Cardiac septum (tissue), 1 donor: ENCODE measurements at regions not wholly inside any gene's neighbourhood (a gene's known extent, or its start where the extent isn't known, plus 50 kb on each side); places are given as distances from the start of the nearest gene placed in this dataset.

Source experiments
- DNase-seq: peaks from one replicate; pipeline ENCODE4 v3.0.0-alpha.2; 2020; ENCODE audit warnings: low spot score
- intact Hi-C: fragments of 100-400 bp; cut with DNase I; formaldehyde crosslinking; loops from one replicate; pipeline ENCODE4 v1.14.0; 2022
- donor health status: DM: no; HTN: no; CAD: no.

DNA sequence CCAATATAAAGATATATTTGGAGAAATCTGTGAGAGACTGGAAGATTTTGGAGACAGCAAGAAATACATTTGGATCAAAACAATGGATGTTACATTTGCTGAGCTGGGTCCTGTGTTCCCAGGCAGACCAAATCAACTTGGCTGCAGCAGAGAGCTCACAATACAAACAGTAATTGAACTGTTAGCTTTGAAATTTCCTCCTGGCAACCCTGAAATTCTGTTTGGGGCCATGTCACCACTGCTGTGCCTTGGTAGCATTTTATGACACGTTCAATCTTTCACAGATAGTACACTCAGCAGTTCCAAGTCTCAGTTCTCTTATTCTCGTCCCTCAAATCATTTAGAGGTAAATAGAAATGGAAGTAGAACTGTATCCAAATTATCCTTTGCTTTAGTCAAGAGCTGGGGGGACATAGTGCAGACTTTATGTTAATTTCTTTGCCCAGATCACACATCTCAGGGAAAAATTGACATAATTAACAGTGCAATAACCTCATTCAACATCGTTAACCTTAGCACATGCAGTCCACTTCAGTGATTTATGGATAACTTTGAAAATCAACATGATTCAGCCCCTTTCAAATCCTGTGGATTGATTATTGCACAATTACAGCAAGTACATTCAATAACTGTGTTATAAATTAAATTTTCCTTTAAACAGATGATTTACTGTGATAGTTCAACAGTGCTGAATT, 277.4 kb upstream of the MC4R start:
- DNase-seq: no peak
- intact Hi-C loops: no loop called here

DNA sequence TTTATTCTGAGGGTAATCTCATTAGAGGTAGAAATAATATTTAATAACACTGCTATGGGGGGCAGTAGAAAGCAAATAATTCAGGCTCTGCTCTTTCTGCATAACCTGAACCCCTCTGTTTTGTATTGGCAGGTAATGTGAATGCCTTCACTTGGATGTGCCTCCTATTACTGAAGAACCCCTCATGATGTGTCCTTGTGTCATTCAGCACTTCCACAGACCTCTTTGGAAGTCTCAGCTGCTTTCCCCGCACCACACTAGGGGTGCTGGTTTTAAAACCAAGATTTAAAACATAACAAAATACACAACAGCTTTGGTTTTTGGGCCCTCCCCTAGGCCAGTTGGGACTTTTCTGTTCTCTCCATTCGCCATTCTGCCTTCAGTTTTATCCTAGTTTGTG, 281.7 kb upstream of the MC4R start:
- no peak for DNase-seq
- intact Hi-C loops: no loop called here

DNA sequence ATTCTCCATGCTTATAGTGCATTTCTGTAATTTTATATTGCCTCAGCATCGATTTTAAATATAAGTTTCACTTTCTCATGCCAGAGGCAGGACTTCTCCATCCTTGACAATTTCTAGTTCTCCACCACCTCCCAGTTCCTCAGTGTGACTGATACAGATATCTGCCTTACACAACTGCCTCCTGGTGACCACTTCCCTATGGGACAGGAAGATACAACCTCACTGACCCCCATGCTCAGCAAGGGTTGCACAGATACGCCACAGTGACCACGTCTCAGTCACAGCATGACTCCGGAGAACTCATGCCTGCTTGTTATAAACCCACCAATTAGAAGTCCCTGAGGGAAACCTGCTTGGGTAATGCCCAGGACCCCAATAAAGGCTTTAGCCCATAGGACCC, 284.0 kb upstream of the MC4R start:
- DNase-seq: no peak
- intact Hi-C loops: no loop called here

DNA sequence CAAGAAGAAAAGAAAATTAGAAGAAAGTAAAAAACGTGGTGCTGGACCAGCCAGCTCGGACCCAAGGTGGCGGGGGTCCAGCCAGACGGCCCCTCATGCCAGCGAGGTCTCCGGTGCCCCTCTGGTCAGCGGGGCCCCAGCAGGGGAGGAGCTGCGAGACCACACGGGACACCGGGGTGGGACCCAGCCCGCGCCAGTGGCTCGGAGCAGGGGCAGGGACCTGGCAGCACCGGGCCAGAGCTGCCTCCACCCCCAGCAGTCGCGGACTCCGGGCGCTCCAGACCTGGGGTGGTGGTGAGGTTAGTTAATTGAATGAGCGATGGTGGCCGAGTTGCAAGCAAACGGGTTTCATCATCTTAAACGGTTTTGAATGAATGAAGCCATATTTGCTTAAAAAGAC, 289.9 kb upstream of the MC4R start:
- intact Hi-C loops: no loop called here
- no peak for DNase-seq

DNA sequence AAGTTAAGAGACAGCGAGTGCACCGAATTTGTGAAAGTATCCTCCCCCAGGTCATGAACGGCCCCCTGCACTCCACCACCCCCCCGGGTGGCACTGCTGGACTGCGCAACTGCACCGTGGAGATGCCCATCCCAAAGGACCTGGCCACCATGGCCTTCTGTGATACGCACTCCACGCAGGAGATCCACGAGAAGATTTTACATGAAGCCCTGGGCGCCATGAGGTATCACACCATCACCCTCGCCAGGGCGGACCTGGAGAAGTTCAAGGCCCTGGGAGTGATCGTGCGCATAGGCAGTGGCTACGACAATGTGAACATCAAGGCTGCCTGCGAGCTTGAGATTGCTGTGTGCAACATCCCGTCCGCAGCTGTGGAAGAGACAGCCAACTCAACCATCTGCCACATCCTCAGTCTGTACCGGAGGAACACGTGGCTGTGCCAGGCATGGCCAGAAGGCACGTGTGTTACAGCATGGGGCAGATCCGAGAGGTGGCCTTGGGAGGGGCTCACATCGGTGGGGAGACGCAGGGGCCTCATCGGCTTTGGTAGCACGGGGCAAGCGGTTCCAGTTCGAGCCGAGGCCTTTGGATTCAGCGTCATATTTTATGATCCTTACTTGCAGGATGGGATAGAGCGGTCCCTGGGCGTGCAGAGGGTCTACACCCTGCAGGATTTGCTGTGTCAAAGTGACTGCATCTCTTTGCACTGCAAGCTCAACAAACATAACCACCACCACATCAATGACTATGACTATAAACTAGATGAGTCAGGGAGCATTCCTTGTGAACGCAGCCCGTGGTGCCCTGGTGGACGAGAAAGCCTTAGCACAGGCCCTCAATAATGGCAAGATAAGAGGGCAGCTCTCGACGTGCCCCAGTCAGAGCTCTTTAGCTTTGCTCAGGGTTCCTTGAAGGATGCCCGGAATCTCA, 290.8 kb upstream of the MC4R start:
- intact Hi-C loops: no loop called here
- DNase-seq: no peak

DNA sequence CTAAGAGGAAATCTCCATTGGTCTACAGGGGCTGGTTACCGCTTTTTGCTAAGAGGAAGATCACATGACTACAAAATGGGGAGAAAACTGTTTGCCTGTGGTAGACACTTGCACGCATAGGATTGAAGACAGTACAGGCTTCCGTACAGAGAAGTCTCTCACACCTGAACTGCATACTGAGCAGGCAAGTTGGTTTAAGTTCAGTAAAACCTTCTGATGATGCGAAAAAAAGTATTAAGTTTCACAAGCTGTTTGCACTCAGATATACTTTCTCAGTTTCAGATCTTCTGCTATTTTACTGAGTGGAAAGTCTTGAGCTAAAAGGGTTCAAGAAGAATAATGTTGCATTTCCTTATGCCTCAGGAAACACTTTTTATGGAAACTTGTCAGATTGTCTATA, 292.2 kb upstream of the MC4R start:
- intact Hi-C loops: no loop called here
- DNase-seq: no peak

DNA sequence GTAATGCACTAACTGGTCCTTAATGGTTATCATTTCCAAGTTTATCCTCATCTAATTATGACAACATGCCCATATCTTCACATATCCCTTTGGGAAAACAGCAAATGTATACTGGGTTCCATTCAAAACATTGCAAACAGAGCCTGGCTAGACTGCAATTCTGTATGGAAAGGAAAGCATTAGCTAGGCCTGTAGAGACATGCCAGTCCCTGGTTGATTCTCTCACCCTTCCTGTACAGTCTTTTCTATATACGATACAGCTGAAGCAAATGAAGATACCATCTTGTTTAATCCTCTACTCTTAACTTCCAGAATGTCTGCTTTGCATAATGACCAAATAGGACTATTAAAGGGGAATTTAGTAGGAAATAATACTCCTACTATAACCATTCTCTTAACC, 294.4 kb upstream of the MC4R start:
- intact Hi-C loops: no loop called here
- DNase-seq: no peak

DNA sequence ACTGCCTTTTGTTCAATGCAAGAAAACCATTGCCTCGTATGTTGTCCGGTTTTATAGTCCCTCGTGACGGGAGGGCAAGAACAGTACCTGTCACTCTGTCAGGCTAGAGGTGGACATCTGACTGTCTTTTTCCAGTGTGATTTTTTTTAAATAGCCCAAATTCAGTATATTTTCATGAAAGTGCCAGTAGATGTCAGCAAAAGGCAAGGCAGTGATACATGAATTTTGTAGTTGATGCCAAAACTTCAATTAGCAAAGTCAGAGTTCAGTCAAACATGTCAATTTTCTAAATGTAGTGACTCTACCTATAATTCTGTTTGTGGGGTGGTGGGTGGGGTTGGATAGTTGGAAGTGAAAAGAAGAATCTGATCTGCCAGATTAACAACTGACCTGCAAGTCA, 296.0 kb upstream of the MC4R start:
- DNase-seq: no peak
- intact Hi-C loops: no loop called here

DNA sequence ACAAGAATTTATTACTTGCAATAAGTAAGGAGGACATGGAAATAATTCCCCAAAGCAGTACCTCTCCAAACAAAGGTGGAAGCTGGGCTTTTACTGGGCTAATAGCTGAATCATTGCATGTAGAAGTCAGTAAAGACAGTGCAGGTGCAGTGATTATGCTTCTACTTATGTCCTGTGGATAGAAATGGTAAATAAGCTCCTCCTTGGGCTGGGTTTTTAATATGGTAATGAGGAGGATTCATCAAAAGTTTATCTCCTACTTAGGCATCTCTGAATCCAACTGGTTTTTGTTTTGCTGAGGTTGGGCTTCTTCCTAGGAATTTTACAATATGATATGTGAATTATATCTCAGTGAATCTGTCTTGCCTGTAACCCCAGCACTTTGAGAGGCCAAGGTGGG, 297.4 kb upstream of the MC4R start:
- no peak for DNase-seq
- intact Hi-C loops: no loop called here

DNA sequence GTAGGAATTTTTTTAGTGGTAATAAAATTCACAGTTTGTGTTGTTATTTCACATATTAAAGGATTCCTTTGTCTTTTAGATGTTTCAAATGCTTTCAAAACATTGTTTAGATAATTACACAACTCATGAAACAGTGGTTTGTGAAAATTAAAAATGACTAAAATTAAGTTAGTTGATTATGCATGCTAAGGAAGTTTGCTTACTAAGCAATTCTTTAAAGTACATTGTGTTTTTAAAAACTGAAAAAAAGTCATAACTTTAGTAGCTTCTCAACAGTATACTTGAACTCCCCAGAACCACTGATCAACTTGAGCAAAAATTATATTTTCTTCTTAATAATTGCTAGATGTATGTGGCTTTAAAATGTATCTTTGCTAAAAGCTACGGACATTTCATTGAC, 298.4 kb upstream of the MC4R start:
- no peak for DNase-seq
- intact Hi-C loops: no loop called here

DNA sequence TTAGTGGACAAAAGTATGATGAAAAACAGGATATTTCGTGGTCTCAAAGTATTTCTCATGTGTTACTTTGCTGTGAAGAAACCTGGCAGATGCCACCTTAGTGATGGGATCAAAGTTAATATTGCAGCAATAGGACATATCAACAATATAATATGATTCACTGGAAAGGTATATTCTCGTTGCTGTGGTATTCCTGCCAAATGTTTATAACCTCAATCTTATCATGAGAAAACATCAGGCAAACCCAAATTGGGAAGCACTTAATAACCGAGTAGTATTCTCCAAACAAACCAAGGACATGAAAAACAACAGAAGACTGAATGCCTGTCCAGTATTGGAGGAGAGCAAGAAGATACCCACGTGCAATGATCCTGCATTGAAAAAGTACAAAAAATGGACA, 302.6 kb upstream of the MC4R start:
- no peak for DNase-seq
- intact Hi-C loops: no loop called here

DNA sequence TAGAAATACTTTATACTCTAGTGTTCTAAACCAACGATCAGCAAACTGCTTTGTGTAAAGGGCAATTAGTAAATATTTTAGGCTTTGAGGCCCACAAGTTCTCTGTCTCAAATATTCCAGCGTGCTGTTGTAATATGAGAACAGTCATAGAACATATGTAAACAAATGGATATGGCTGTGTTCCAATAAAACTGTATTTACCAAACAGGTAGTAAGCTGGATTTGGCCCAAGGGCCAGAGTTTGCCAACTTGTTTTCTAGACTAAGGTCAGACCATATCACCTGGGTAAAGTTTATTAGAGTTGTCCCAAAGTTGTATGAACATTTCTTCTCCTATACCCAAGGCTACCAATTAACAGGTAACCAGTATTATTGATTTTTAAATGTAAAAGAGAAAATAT, 303.2 kb upstream of the MC4R start:
- intact Hi-C loops: no loop called here
- DNase-seq: no peak

DNA sequence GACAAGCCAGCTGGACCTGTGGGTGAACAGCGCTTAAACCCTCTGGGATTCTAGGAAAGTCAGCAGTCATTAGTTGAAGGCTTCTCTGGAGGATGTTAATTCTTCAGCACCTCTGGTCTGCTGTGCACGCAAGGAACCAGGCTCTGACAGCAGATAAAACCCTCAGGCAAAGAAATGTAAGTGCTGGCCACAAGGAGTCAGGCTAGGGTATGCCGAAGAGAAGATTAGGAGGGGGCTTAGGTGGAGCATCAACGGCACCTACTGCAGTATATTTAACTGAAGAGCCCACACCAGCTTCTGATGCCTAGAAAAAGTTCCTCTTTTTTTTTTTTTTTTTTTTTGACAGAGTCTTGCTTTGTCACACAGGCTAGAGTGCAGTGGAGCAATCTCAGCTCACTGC, 304.2 kb upstream of the MC4R start:
- DNase-seq: no peak
- intact Hi-C loops: no loop called here

DNA sequence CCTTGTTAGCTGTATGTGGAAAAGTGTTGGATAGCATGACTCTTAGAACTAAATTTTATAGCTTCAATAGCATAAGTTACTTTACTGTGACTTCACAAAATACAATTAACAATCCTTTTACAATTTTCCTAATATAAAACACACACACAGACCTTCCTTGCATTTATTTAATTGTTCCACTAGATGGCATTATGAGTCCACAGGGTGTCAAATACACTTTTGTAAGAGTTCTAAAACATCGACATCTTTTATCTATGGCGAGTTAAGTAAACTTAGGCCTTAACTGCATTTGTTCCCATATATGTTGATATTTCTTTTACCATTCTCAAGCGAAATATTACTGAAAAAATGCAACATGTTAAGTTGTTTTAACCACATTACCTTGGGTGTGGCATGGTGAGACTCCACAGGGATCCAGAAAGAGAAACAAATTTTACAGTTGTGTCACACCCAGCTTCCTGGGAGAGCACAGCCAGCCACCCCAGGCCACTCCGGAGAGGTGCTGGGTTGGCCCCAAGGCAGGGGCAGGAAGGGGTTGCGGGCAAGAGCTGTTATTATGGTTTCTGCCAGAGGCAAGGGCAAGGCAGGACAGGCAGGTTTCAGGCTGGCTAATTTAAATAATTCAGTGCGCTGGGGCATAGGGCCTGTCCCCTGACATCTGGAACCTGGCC, 312.4 kb upstream of the MC4R start:
- intact Hi-C loops: loop anchor here (5.0 to 10.0 kb wide), 2 partner anchors 140 to 817 kb away; no protein-coding TSS in a partner anchor
- DNase-seq: no peak

DNA sequence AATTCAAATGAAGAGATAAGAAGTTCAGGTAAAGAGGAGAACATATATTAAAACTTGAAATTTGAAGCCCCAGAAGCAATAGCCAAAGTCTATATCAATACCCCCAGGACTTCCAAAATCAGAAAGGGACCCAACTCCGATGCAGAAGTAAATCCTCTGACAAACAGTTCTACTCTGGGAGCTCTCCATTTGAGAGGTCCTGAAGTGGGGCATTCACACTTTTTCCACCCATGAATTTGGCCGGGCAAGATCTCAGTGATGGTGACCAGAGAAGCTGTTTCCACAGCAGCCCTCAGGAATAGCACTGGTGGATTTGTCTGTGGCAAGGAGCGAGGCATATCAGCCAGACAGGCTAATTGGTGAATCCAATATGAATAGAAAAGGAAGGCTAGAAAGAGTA, 313.6 kb upstream of the MC4R start:
- intact Hi-C loops: loop anchor here (5.0 to 10.0 kb wide), 2 partner anchors 139 to 816 kb away; no protein-coding TSS in a partner anchor
- DNase-seq: no peak

DNA sequence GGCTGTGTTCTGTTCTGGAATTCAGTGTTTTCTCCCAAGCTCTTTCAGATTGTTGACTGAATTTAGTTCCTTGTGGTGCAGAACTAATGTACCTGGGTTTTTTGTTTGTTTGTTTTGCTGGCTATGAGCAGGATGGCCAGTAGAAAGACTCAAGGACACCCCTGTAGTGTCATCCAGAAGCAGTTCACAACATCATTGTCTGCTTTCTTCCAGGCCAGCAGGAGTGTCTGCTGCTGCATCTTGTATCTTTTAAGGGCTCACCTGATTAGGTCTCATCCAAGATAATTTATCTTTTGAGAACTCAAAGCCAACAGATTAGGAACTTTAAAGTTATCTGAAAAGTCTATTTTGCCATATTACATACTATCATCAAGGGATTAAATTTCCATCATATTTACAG, 318.5 kb upstream of the MC4R start:
- no peak for DNase-seq
- intact Hi-C loops: no loop called here

DNA sequence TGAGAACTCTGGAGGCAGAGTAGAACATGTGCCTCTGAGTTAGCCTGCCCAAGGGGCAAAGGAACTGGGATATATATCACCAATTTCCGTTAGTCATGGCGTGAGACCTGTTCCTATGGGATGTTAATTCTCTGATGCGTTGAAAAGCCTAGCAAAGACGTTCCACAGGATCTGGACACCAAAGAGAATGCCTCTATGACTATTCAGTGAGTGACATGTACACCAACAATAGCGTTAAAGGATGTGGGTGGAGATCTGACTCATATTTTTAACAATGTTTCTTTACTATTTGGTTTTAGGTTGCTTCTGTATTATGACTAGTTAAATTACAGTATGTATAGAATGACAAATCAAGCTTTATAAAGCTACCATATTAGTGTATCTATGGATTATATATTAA, 320.9 kb upstream of the MC4R start:
- DNase-seq: no peak
- intact Hi-C loops: no loop called here

DNA sequence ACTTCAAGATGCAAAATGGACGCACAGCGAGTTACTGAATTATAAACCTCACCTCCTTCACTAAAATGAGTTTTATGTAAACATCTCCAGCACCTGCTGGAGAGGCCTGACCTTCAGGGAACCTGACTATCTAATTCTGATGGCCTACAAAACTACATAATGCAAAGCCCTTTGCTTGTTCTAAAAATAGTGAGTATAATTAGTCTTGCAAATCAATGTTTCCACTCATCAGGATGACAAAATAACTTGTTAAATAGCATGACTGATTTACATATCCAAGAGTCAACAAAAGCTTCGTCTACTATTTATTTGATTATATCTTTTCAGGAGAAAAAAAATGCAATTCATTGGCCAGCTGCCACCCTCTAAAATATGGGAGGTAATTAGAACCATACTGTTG, 326.3 kb upstream of the MC4R start:
- no peak for DNase-seq
- intact Hi-C loops: no loop called here

DNA sequence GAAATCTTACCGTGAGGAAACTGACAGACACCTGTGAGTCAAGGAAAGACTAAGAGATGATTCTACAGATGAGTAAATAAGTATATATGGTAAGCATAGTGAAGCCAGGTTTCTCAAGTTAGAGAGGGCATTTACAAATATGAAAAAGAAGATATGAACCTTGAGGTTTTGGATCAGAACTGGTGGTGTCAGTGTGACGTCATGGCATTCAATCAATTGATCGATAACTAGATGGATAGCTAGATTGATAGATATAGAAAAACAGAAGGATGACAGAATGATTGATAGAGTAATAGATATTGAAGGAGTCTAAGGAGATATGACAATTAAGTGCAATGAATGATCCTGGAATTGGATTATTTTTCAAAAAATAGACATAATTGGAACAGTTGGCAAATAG, 350.2 kb upstream of the MC4R start:
- no peak for DNase-seq
- intact Hi-C loops: no loop called here

DNA sequence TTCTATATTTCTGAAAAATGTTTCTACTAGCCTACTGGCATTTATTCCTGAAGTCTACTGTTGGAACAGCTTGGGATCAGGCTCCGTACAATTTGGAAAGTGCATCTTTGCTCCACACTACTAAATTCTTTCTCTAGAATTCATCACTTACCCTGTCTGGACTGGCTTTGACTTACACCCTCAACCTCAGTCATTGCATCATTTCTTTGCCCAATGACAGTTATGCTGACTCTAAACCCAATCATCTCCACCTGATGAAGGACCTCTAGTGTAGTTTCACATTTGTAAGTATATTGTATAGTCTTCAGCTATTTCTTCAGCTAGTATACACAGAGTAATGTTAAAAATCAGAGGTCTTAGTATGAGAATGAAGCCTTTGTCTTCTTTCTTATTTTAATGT, 359.6 kb upstream of the MC4R start:
- intact Hi-C loops: no loop called here
- no peak for DNase-seq

DNA sequence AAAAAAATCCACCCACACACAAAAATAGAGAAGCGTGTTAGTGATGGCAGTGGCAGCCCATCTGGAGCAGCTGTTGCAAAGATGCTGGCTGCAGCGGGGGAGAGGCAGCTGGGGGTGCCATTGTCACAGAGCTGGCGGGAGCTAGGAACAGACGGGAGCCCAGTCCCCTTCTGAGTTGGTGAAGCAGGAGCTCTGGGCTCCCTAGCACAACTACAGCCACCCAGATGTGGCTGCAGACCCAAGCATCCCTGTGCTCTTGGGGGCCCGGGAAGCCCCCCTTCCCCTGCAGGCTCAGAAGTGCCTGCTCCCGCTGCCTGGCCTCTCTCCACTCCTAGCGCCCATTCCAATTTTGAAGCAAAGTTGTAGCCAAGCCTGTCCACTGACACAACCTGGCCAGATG, 366.6 kb upstream of the MC4R start:
- no peak for DNase-seq
- intact Hi-C loops: no loop called here
